ENCODE measurements at regions not wholly inside any gene's neighbourhood (a gene's known extent, or its start where the extent isn't known, plus 50 kb on each side); places are given as distances from the start of the nearest gene placed in this dataset.

GRCh38 chr3:137111497-137111896 is 153.7 kb downstream of the IL20RB start:
- no peak for TF ChIP-seq EZH2 (IDR thresholded peaks at IDR 0.05; ENCODE audit: low read length)
- no peak for TF ChIP-seq CTCF (optimal IDR thresholded peaks at IDR 0.05 in 1 of 3, IDR thresholded peaks at IDR 0.05 in 1 of 3, conservative IDR thresholded peaks at IDR 0.05 in 1 of 3; ENCODE audit: extremely low read depth in 1 of 3, insufficient read depth in 2 of 3, low read length in 3 of 3)
